ENCODE measurements at regions not wholly inside any gene's neighbourhood (a gene's known extent, or its start where the extent isn't known, plus 50 kb on each side); places are given as distances from the start of the nearest gene placed in this dataset.

- Histone ChIP-seq H4K20me1 (ENCODE audit: insufficient read depth) (no peaks in the 10 kb centered on the region), H3K4me3 (replicated peaks in 1 of 2; ENCODE audit: low read depth in 1 of 2, low read length in 2 of 2) (no peak overlapping the region), H3K27me3 (ENCODE audit: insufficient read depth, low read length) (no peaks in the 10 kb centered on the region), H3K4me1 (ENCODE audit: control insufficient read depth in 1 of 2, insufficient read depth in 2 of 2, low read length in 2 of 2) (no peaks in the 10 kb centered on the region; a peak in 1 of 4 replicates), H2AFZ (ENCODE audit: low read depth, low read length, poor library complexity, severe bottlenecking) (no peak overlapping the region), H3K4me2 (ENCODE audit: low read length) (no peak overlapping the region), H3K9me2 (ENCODE audit: insufficient read depth) (no peaks in the 10 kb centered on the region), H3K27ac (ENCODE audit: low read depth, low read length) (no peak overlapping the region), H3K9me3 (ENCODE audit: control insufficient read depth in 1 of 2, insufficient read depth in 1 of 2, low read depth in 1 of 2, low read length in 2 of 2) (no peaks in the 10 kb centered on the region), H3K79me2 (ENCODE audit: insufficient read depth, low read length) (no peaks in the 10 kb centered on the region), H3K36me3 (ENCODE audit: control insufficient read depth in 1 of 2, insufficient read depth in 2 of 2, low read length in 2 of 2) (no peaks in the 10 kb centered on the region), H3K9ac (ENCODE audit: low read length) (no peak overlapping the region)
- intact Hi-C loops (cut with micrococcal nuclease), result no loop called here
- no peak for DNase-seq (ENCODE audit: low read depth, low spot score)
- ATAC-seq, result no peak
- TF ChIP-seq SIN3A (IDR thresholded peaks at IDR 0.05; ENCODE audit: low read depth) (no peak), RAD21 (IDR thresholded peaks at IDR 0.05; ENCODE audit: low read depth) (no peak), SP1 (IDR thresholded peaks at IDR 0.05; ENCODE audit: low read depth) (no peak), CBX3 (IDR thresholded peaks at IDR 0.05; ENCODE audit: low read depth) (no peak), ZFX (IDR thresholded peaks at IDR 0.05) (no peak), ELF1 (IDR thresholded peaks at IDR 0.05; ENCODE audit: borderline replicate concordance, low read depth) (no peak), SRF (IDR thresholded peaks at IDR 0.05; ENCODE audit: low read depth) (no peak), JUND (IDR thresholded peaks at IDR 0.05) (no peak), ZBTB33 (IDR thresholded peaks at IDR 0.05; ENCODE audit: extremely low read depth, insufficient replicate concordance, low read length) (no peak), ATF3 (IDR thresholded peaks at IDR 0.05) (no peak), POLR2AphosphoS5 (IDR thresholded peaks at IDR 0.05; ENCODE audit: low read depth, low read length) (no peak), MAX (IDR thresholded peaks at IDR 0.05) (no peak), POLR2A (IDR thresholded peaks at IDR 0.05; ENCODE audit: borderline replicate concordance, extremely low read depth, insufficient read depth, insufficient read length) (no peak), CEBPB (IDR thresholded peaks at IDR 0.05; ENCODE audit: low read depth) (no peak), EGR1 (IDR thresholded peaks at IDR 0.05; ENCODE audit: low read depth) (no peak)
- POLR2A ChIA-PET, result no interaction called here
- RAD21 ChIA-PET (ENCODE audit: low non-redundant PET in 1 of 2, low total read pairs in 2 of 2, uncharacterized antibody in 2 of 2, unreplicated experiment in 2 of 2), result no interaction called here
- CTCF ChIA-PET, result no interaction called here
- no TSS peak for BruUV-seq (replicated peaks)
Measured at GRCh38 chr2:54030396-54030741, 59.6 kb upstream of the PSME4 start.
